DOHH2 (cell line): ENCODE measurements at regions not wholly inside any gene's neighbourhood (a gene's known extent, or its start where the extent isn't known, plus 50 kb on each side); places are given as distances from the start of the nearest gene placed in this dataset.

ENCODE experiments used
- CTCF ChIP-seq: fragments of 200-600 bp; sonication (generic); IDR thresholded peaks from one replicate; pipeline ENCODE4 v1.5.1; 2014; ENCODE audit warnings: antibody characterized with exemption, mild to moderate bottlenecking, low read depth, low read length; ENCODE audit not compliant: poor library complexity, severe bottlenecking
- EZH2phosphoT487 ChIP-seq: fragments of 200-600 bp; sonication (generic); IDR thresholded peaks from 2 replicates; pipeline ENCODE4 v1.6.1; 2017; ENCODE audit warnings: borderline replicate concordance, mild to moderate bottlenecking, antibody characterized with exemption, low read length, moderate library complexity, mixed read lengths

- TF ChIP-seq CTCF (no peak), EZH2phosphoT487 (no peak)
These were observed 139.1 kb upstream of the SFSWAP start for GRCh38 chr12:131571827-131572226.
